GM12873 (cell line): ENCODE measurements at regions not wholly inside any gene's neighbourhood (a gene's known extent, or its start where the extent isn't known, plus 50 kb on each side); places are given as distances from the start of the nearest gene placed in this dataset.

Source experiments
- CTCF ChIP-seq: IDR thresholded peaks from 2 replicates; pipeline ENCODE4 v1.5.1; 2012; ENCODE audit warnings: low read depth, mild to moderate bottlenecking, moderate library complexity, low read length, control low read depth; ENCODE audit not compliant: insufficient read depth; ENCODE audit errors: missing control alignments

- no peak for TF ChIP-seq CTCF
Measured at GRCh38 chrX:74063426-74064155, 211.1 kb upstream of the XIST start.

GRCh38 chrX:74061879-74062278 lies 209.4 kb upstream of the XIST start:
- TF ChIP-seq CTCF, result no peak

GRCh38 chrX:74049126-74049525 lies 196.6 kb upstream of the XIST start:
- TF ChIP-seq CTCF, result no peak

GRCh38 chrX:74023203-74023602 lies 170.7 kb upstream of the XIST start:
- TF ChIP-seq CTCF, result no peak

- no peak for TF ChIP-seq CTCF
Measured at GRCh38 chrX:74018253-74018652, 165.7 kb upstream of the XIST start.

- TF ChIP-seq CTCF, result peak; percentile 85
Measured at GRCh38 chrX:74015379-74016019, 163.0 kb upstream of the XIST start.

- no peak for TF ChIP-seq CTCF
Measured at GRCh38 chrX:74009041-74009440, 156.5 kb upstream of the XIST start.
